GM10266 (cell line): ENCODE measurements at regions not wholly inside any gene's neighbourhood (a gene's known extent, or its start where the extent isn't known, plus 50 kb on each side); places are given as distances from the start of the nearest gene placed in this dataset.

Source experiments
- DNase-seq: peaks from one replicate; pipeline ENCODE4 v3.0.0; 2012; ENCODE audit errors: extremely low spot score
- CTCF ChIP-seq: IDR thresholded peaks from 2 replicates; pipeline ENCODE4 v1.5.1; 2012; ENCODE audit warnings: mild to moderate bottlenecking, low read depth; ENCODE audit not compliant: control insufficient read depth, insufficient read depth; ENCODE audit errors: missing control alignments

- TF ChIP-seq CTCF: no peak
- DNase-seq: no peak
These were observed 217.7 kb upstream of the BMPER start for GRCh38 chr7:33687625-33688024.

GRCh38 chr7:33691180-33691579 lies 214.2 kb upstream of the BMPER start:
- no peak for TF ChIP-seq CTCF
- DNase-seq: no peak

- DNase-seq: no peak
- TF ChIP-seq CTCF: no peak
These were observed 212.4 kb upstream of the BMPER start for GRCh38 chr7:33692956-33693355.

GRCh38 chr7:33694006-33694405 lies 211.3 kb upstream of the BMPER start:
- no peak for TF ChIP-seq CTCF
- no peak for DNase-seq

- no peak for DNase-seq
- no peak for TF ChIP-seq CTCF
These were observed 207.7 kb upstream of the BMPER start for GRCh38 chr7:33697616-33698015.

- TF ChIP-seq CTCF: no peak
- DNase-seq: no peak
These were observed 207.3 kb upstream of the BMPER start for GRCh38 chr7:33698041-33698440.

- TF ChIP-seq CTCF: no peak
- no peak for DNase-seq
These were observed 206.6 kb upstream of the BMPER start for GRCh38 chr7:33698692-33699128.
